ENCODE measurements at regions not wholly inside any gene's neighbourhood (a gene's known extent, or its start where the extent isn't known, plus 50 kb on each side); places are given as distances from the start of the nearest gene placed in this dataset.

DNA sequence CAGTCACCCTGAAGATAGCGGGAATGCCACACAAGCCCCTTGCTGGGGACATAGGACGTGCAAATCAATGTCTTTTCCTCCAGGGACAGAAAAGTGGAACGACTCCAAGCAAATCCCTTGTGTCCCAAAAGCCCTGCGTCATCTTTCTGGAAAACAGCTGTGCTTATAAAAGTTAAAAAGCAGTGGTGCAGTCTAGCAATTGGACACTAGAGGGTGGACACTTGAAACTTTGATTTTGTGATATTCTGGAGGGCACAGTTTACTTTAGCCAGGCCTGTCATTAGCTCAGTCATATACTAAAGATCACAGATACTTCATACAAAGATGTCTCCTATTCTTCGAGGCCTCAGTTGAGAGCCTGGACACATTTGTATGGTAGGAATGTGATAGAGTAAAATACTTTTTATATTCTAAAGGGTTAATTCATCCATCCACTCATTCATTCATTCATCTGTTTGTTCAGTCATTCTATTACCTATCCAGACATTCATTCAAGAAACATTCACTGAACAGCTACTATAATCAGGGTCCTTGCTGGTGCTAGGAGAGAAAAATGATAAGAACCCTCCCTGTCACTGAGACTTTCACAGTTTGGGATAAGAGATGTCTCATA, 63.8 kb upstream of the ANKRD34C start:
- Histone ChIP-seq H3K9me3 (no peaks in the 10 kb centered on the region), H3K27ac (no peak overlapping the region), H3K36me3 (no peaks in the 10 kb centered on the region), H3K27me3 (no peaks in the 10 kb centered on the region), H3K4me3 (no peak overlapping the region), H3K4me1 (no peaks in the 10 kb centered on the region)
- ATAC-seq (no peak), DNase-seq (no peak)
- intact Hi-C loops (cut with DNase I), result no loop called here
- 45% methylated on average over 5 of the region's 5 CpGs for WGBS (ENCODE audit: insufficient coverage, low coverage, low lambda C conversion rate, missing lambda C conversion rate)
- TF ChIP-seq POLR2A (IDR thresholded peaks at IDR 0.05), result no peak
- TF ChIP-seq, protein P1, sequence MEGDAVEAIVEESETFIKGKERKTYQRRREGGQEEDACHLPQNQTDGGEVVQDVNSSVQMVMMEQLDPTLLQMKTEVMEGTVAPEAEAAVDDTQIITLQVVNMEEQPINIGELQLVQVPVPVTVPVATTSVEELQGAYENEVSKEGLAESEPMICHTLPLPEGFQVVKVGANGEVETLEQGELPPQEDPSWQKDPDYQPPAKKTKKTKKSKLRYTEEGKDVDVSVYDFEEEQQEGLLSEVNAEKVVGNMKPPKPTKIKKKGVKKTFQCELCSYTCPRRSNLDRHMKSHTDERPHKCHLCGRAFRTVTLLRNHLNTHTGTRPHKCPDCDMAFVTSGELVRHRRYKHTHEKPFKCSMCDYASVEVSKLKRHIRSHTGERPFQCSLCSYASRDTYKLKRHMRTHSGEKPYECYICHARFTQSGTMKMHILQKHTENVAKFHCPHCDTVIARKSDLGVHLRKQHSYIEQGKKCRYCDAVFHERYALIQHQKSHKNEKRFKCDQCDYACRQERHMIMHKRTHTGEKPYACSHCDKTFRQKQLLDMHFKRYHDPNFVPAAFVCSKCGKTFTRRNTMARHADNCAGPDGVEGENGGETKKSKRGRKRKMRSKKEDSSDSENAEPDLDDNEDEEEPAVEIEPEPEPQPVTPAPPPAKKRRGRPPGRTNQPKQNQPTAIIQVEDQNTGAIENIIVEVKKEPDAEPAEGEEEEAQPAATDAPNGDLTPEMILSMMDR (IDR thresholded peaks at IDR 0.05), result no peak

DNA sequence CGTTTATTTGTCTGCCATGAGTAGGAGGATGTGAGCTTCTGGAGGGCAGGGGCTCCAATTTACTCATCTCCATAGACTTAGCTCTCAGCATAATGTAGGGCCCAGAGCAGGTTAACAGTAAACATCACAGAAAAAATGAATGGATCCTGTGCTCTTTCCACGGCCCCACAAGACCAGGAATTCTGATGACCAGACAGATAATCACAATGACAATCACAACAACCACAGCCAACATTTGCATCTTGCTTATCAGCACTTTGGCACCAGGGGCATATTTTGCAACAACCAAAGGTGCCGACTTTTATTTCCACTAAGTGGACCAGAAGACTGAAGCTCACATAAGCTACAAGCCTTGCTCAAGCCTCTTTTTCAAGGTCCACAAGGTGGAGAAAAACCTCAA, 68.9 kb upstream of the ANKRD34C start:
- no peak for TF ChIP-seq POLR2A (IDR thresholded peaks at IDR 0.05)
- TF ChIP-seq, protein P1 (IDR thresholded peaks at IDR 0.05), result no peak
- 12% methylated on average over 3 of the region's 3 CpGs for WGBS (ENCODE audit: insufficient coverage, low coverage, low lambda C conversion rate, missing lambda C conversion rate)

DNA sequence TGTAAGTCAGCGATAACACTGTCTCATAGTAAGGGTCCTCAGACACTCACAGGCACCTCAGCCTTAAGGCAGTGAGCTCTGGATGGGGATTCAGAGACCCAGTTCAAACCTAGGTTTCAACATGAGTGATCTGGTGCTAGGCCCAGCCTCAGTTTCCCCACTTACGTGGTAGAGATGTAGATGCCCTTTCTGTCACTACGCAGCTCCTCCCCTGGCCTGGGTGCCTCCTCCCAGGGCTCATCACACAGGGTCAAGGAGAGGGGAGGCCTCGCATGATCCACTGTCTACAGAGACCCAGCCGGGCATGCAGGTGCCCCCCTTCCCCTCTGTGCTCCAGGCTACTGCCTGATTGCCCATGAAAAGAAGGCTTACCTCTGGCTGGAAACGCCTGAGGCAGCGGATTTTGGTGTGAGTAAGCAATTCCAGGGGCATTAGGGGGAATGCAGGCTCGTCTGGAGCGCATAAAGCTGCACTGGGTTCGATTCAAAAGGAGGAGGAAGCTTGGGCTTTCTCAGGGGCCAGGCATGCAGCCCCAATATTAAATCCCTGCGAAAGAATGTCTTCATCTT, 69.8 kb upstream of the ANKRD34C start:
- no peak overlapping the region for H3K4me3 ChIP-seq
- DNase-seq (no peak), ATAC-seq (no peak)
- no peak overlapping the region for H3K27ac ChIP-seq
- intact Hi-C loops (cut with DNase I), result no loop called here
- no peaks in the 10 kb centered on the region for H3K9me3 ChIP-seq
- peaks cover 0 to 15% of the 10 kb centered on the region in 2 donors for H3K27me3 ChIP-seq
- TF ChIP-seq, protein P1 (IDR thresholded peaks at IDR 0.05), result no peak
- TF ChIP-seq POLR2A (IDR thresholded peaks at IDR 0.05), result no peak
- 65% methylated on average over 7 of the region's 11 CpGs for WGBS (ENCODE audit: insufficient coverage, low coverage, low lambda C conversion rate, missing lambda C conversion rate)
- H3K36me3 ChIP-seq, result no peaks in the 10 kb centered on the region
- H3K4me1 ChIP-seq, result no peaks in the 10 kb centered on the region

More for the DNA sequence above, 68.9 kb upstream of the ANKRD34C start:
- no peak overlapping the region for H3K4me3 ChIP-seq
- DNase-seq (no peak), ATAC-seq (no peak)
- intact Hi-C loops (cut with DNase I), result no loop called here
- H3K27ac ChIP-seq, result no peak overlapping the region
- H3K4me1 ChIP-seq, result no peaks in the 10 kb centered on the region
- no peaks in the 10 kb centered on the region for H3K36me3 ChIP-seq
- peaks cover 0 to 15% of the 10 kb centered on the region in 2 donors for H3K27me3 ChIP-seq
- H3K9me3 ChIP-seq, result no peaks in the 10 kb centered on the region

DNA sequence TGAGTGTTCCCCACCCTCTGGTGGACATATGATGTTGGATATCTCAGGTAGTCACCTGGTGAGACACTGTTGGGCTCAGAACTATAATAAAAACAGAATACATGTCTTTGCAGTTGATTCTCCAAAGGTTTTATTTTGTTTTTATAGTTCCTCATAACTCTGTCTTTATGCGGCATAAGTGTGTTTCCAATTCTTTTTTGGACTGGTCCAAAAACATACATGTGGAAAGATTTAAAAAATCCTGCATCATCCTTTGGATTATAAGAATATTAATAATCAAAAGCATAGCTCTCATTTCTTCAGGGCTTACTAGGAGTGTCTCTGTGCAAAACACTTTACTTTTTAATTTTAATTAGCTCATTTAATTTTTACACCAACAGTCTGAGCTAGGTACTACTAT, 71.0 kb upstream of the ANKRD34C start:
- ATAC-seq, result no peak
- no peak for TF ChIP-seq POLR2A (IDR thresholded peaks at IDR 0.05)
- TF ChIP-seq, protein P1 (IDR thresholded peaks at IDR 0.05), result no peak
- no peaks in the 10 kb centered on the region for H3K9me3 ChIP-seq

More for the DNA sequence above, 71.0 kb upstream of the ANKRD34C start:
- Histone ChIP-seq H3K27ac (no peak overlapping the region), H3K4me1 (no peaks in the 10 kb centered on the region), H3K27me3 (peaks cover 0 to 15% of the 10 kb centered on the region in 2 donors), H3K4me3 (no peak overlapping the region), H3K36me3 (no peaks in the 10 kb centered on the region)
- WGBS (ENCODE audit: insufficient coverage, low coverage, low lambda C conversion rate, missing lambda C conversion rate), result 67% methylated on average over 1 of the region's 1 CpG
- intact Hi-C loops (cut with DNase I), result no loop called here
- DNase-seq, result no peak

Data from right lobe of liver (tissue), 6 donors.